H1 (cell line): ENCODE measurements at regions not wholly inside any gene's neighbourhood (a gene's known extent, or its start where the extent isn't known, plus 50 kb on each side); places are given as distances from the start of the nearest gene placed in this dataset.

Experiments
- CTCF ChIA-PET: fragments of 300-600 bp; sonication (Branson Sonifier 250); formaldehyde crosslinking; loops from one replicate; lab custom pipeline; 2021; ENCODE audit not compliant: partially characterized antibody; lab: Charles Lee
- POLR2A ChIA-PET: fragments of 300-600 bp; sonication (Branson Sonifier 250); formaldehyde crosslinking; loops from one replicate; lab custom pipeline; 2021; ENCODE audit warnings: inconsistent platforms; ENCODE audit not compliant: partially characterized antibody; lab: Charles Lee
- DNase-seq, 2 experiments: peaks; one replicate each; pipeline versions ENCODE4 v3.0.0 to v3.0.0-alpha.2; 2010 to 2022; ENCODE audit warnings: low spot score in 2 of 2, low read depth in 1 of 2, mixed read lengths in 1 of 2
- FAIRE-seq: peaks from 2 replicates; lab custom pipeline; 2011; peaks lifted over from hg19 to GRCh38; lab: Jason Lieb, UNC
- H2AFZ ChIP-seq: 2 replicates; pipeline ENCODE4 v1.8.1; 2012; ENCODE audit warnings: low read length, inconsistent platforms
- H2AK5ac ChIP-seq: 2 replicates; pipeline ENCODE4 v1.6.1; 2013; ENCODE audit warnings: low read depth, low read length
- H2BK120ac ChIP-seq: replicated peaks from 2 replicates; pipeline ENCODE3; 2013; ENCODE audit warnings: low read depth, low read length, inconsistent platforms
- H2BK12ac ChIP-seq: 2 replicates; pipeline ENCODE4 v1.6.1; 2013; ENCODE audit warnings: low read depth, low read length
- H2BK15ac ChIP-seq: 2 replicates; pipeline ENCODE4 v1.6.1; 2013; ENCODE audit warnings: low read length
- H2BK20ac ChIP-seq: 2 replicates; pipeline ENCODE4 v1.6.1; 2013; ENCODE audit warnings: low read length
- H2BK5ac ChIP-seq: 2 replicates; pipeline ENCODE4 v1.6.1; 2013; ENCODE audit warnings: low read depth, low read length
- H3K14ac ChIP-seq: 2 replicates; pipeline ENCODE4 v1.6.1; 2013; ENCODE audit warnings: inconsistent platforms; ENCODE audit not compliant: insufficient read length
- H3K18ac ChIP-seq: 2 replicates; pipeline ENCODE4 v1.6.1; 2013; ENCODE audit warnings: low read length; ENCODE audit errors: extremely low read depth
- H3K23ac ChIP-seq: 2 replicates; pipeline ENCODE4 v1.6.1; 2013; ENCODE audit warnings: inconsistent platforms; ENCODE audit not compliant: insufficient read length
- H3K23me2 ChIP-seq: 2 replicates; pipeline ENCODE4 v1.6.1; 2013; ENCODE audit warnings: low read depth, low read length
- H3K27ac ChIP-seq: 2 replicates; pipeline ENCODE4 v1.6.1; 2011; ENCODE audit warnings: low read depth, low read length, inconsistent platforms
- H3K27me3 ChIP-seq, 4 experiments: replicated peaks in 1 of 4; 1 replicate in 1 of 4; 2 replicates in 3 of 4; pipeline versions ENCODE4 v1.6.1 to v1.8.1; 2011 to 2013; ENCODE audit warnings: low read length in 3 of 4, mild to moderate bottlenecking in 3 of 4, inconsistent platforms in 2 of 4, mixed read lengths in 2 of 4, moderate library complexity in 1 of 4; ENCODE audit not compliant: control insufficient read depth in 3 of 4, insufficient read depth in 3 of 4; ENCODE audit errors: extremely low read depth in 1 of 4
- H3K36me3 ChIP-seq, 4 experiments: 2 replicates each; pipeline versions ENCODE4 v1.6.1 to v1.8.1; 2011 to 2013; ENCODE audit warnings: mild to moderate bottlenecking in 4 of 4, low read length in 3 of 4, moderate library complexity in 2 of 4, control low read depth in 1 of 4, inconsistent platforms in 1 of 4; ENCODE audit not compliant: insufficient read depth in 4 of 4, control insufficient read depth in 2 of 4
- H3K4ac ChIP-seq: replicated peaks from 2 replicates; pipeline ENCODE3; 2013; ENCODE audit warnings: low read length, low read depth, mixed read lengths, inconsistent platforms; ENCODE audit not compliant: insufficient read length
- H3K4me1 ChIP-seq, 4 experiments: replicated peaks in 1 of 4; 1 replicate in 1 of 4; 2 replicates in 3 of 4; pipeline versions ENCODE4 v1.6.1 to v1.8.1; 2011 to 2013; ENCODE audit warnings: low read length in 3 of 4, inconsistent platforms in 2 of 4, mixed read lengths in 1 of 4; ENCODE audit not compliant: insufficient read depth in 4 of 4, control insufficient read depth in 3 of 4
- H3K4me2 ChIP-seq, 2 experiments: 2 replicates each; pipeline versions ENCODE4 v1.6.1 to v1.8.1; 2011 to 2013; ENCODE audit warnings: low read depth in 2 of 2, low read length in 2 of 2, control low read depth in 1 of 2, inconsistent platforms in 1 of 2, mild to moderate bottlenecking in 1 of 2; ENCODE audit not compliant: insufficient read depth in 1 of 2
- H3K4me3 ChIP-seq, 4 experiments: fragments of 200-600, 300-600 bp in 1 of 4; sonication (generic), shearing (Covaris generic), sonication (Bioruptor Twin) in 1 of 4; 2 replicates each; pipeline versions ENCODE4 v1.5.1 to v1.8.1; 2011 to 2016; ENCODE audit warnings: low read length in 4 of 4, low read depth in 3 of 4, control low read depth in 2 of 4, inconsistent platforms in 2 of 4, mild to moderate bottlenecking in 2 of 4, mixed read lengths in 1 of 4, moderate library complexity in 1 of 4; ENCODE audit not compliant: insufficient read depth in 2 of 4; ENCODE audit errors: extremely low read depth in 1 of 4
- H3K56ac ChIP-seq: replicated peaks from 2 replicates; pipeline ENCODE3; 2013; ENCODE audit warnings: low read depth, mild to moderate bottlenecking, mixed read lengths, low read length, inconsistent platforms; ENCODE audit not compliant: insufficient read length
- H3K79me1 ChIP-seq: 2 replicates; pipeline ENCODE4 v1.6.1; 2013; ENCODE audit warnings: low read depth, low read length, control low read depth
- H3K79me2 ChIP-seq, 2 experiments: 2 replicates each; pipeline versions ENCODE4 v1.6.1 to v1.8.1; 2012 to 2013; ENCODE audit warnings: low read length in 2 of 2, mild to moderate bottlenecking in 2 of 2, inconsistent platforms in 1 of 2; ENCODE audit not compliant: insufficient read depth in 2 of 2, control insufficient read depth in 1 of 2
- H3K9ac ChIP-seq, 4 experiments: replicated peaks in 1 of 4; 1 replicate in 1 of 4; 2 replicates in 3 of 4; pipeline versions ENCODE4 v1.6.1 to v1.8.1; 2011 to 2013; ENCODE audit warnings: low read depth in 3 of 4, low read length in 3 of 4, control low read depth in 2 of 4, mild to moderate bottlenecking in 2 of 4, moderate library complexity in 2 of 4, inconsistent platforms in 1 of 4; ENCODE audit errors: extremely low read depth in 1 of 4
- H3K9me3 ChIP-seq, 2 experiments: 2 replicates each; pipeline versions ENCODE4 v1.6.1 to v1.8.1; 2012 to 2013; ENCODE audit warnings: mild to moderate bottlenecking in 2 of 2, moderate library complexity in 2 of 2, control low read depth in 1 of 2, inconsistent platforms in 1 of 2, low read depth in 1 of 2, low read length in 1 of 2, mixed read lengths in 1 of 2; ENCODE audit not compliant: insufficient read depth in 2 of 2
- H4K20me1 ChIP-seq, 2 experiments: replicated peaks in 1 of 2; 2 replicates each; pipeline versions ENCODE3 to v1.8.1; 2011 to 2013; ENCODE audit warnings: inconsistent platforms in 2 of 2, low read length in 2 of 2, mild to moderate bottlenecking in 1 of 2; ENCODE audit not compliant: insufficient read depth in 2 of 2, control insufficient read depth in 1 of 2
- H4K5ac ChIP-seq: 2 replicates; pipeline ENCODE4 v1.6.1; 2013; ENCODE audit warnings: low read length, low read depth, mixed read lengths, inconsistent platforms; ENCODE audit not compliant: insufficient read length
- H4K8ac ChIP-seq: 2 replicates; pipeline ENCODE4 v1.8.0; 2013; ENCODE audit warnings: mild to moderate bottlenecking, moderate library complexity, low read length, inconsistent platforms; ENCODE audit not compliant: insufficient read depth; ENCODE audit errors: extremely low read depth
- H4K91ac ChIP-seq: replicated peaks from 2 replicates; pipeline ENCODE3; 2013; ENCODE audit warnings: low read length, mixed read lengths, inconsistent platforms; ENCODE audit not compliant: insufficient read length
- KDM1A ChIP-seq: fragments of 200-600, 300-600 bp; sonication (generic); IDR thresholded peaks from 2 replicates; pipeline ENCODE4 v1.7.1; 2016; ENCODE audit warnings: mild to moderate bottlenecking, low read length, borderline replicate concordance
- RNF2 ChIP-seq: fragments of 200-900, 300-1000 bp; sonication (generic); IDR thresholded peaks from 2 replicates; pipeline ENCODE4 v1.7.1; 2016; ENCODE audit warnings: borderline replicate concordance, low read depth, mild to moderate bottlenecking, antibody characterized with exemption, low read length; ENCODE audit not compliant: poor library complexity, severe bottlenecking; ENCODE audit errors: missing control alignments
- WGBS, 2 experiments: shearing (Covaris generic) in 1 of 2; methylation state at CpG; one replicate each; pipeline versions ENCODE4 v1.1.6 to v1.1.7; 2013 to 2015; ENCODE audit warnings: low lambda C conversion rate in 2 of 2, mixed read lengths in 2 of 2, inconsistent platforms in 1 of 2, low coverage in 1 of 2, missing lambda C conversion rate in 1 of 2; ENCODE audit not compliant: insufficient replicate concordance in 2 of 2, insufficient coverage in 1 of 2, insufficient read length in 1 of 2; ENCODE audit errors: extremely low coverage in 1 of 2, missing lambda C conversion rate in 1 of 2; 5-methylcytosine and 5-hydroxymethylcytosine counted together

GRCh38 chr2:217452928-217453327 is 549.9 kb downstream of the TNS1 start:
- DNase-seq (no peak), FAIRE-seq (no peak)
- H3K27me3 ChIP-seq: no peaks in the 10 kb centered on the region
- H2BK20ac ChIP-seq: no peak overlapping the region
- H4K20me1 ChIP-seq: peaks cover 1 to 2% of the 10 kb centered on the region in 2 experiments
- H2BK5ac ChIP-seq: no peak overlapping the region
- 100% methylated on average over 1 of the region's 1 CpG; no CpG with 5 or more reads in 1 of the 2 experiments for WGBS, 2 experiments
- no peak overlapping the region for H2BK12ac ChIP-seq
- no peak overlapping the region for H3K27ac ChIP-seq
- no peak overlapping the region for H4K91ac ChIP-seq
- H3K14ac ChIP-seq: no peak overlapping the region
- no peak overlapping the region for H2BK120ac ChIP-seq
- no peak overlapping the region for H3K23ac ChIP-seq
- no peak overlapping the region for H3K4me2 ChIP-seq
- no peak overlapping the region for H3K56ac ChIP-seq
- no peaks in the 10 kb centered on the region for H3K79me2 ChIP-seq
- no peaks in the 10 kb centered on the region for H3K36me3 ChIP-seq
- no peak overlapping the region for H2AK5ac ChIP-seq
- H2AFZ ChIP-seq: no peak overlapping the region
- H3K4me1 ChIP-seq: no peaks in the 10 kb centered on the region
- H3K4me3 ChIP-seq: no peak overlapping the region
- H2BK15ac ChIP-seq: no peak overlapping the region
- CTCF ChIA-PET: interaction anchor here (1.5 kb wide), 1 partner anchor 11 kb away, joined by 6 read pairs; no protein-coding TSS in a partner anchor
- H4K5ac ChIP-seq: no peak overlapping the region
- no peak overlapping the region for H4K8ac ChIP-seq
- no peaks in the 10 kb centered on the region for H3K79me1 ChIP-seq
- no peak overlapping the region for H3K9ac ChIP-seq
- TF ChIP-seq KDM1A (no peak), RNF2 (no peak)
- TF ChIP-seq, all 59 proteins: peak for 0
- Histone ChIP-seq H3K18ac (no peak overlapping the region), H3K4ac (no peak overlapping the region), H3K23me2 (no peaks in the 10 kb centered on the region; the same call in 1 of the 2 replicates), H3K9me3 (no peaks in the 10 kb centered on the region)
- POLR2A ChIA-PET: no interaction called here
